ENCODE measurements at regions not wholly inside any gene's neighbourhood (a gene's known extent, or its start where the extent isn't known, plus 50 kb on each side); places are given as distances from the start of the nearest gene placed in this dataset.

DNA sequence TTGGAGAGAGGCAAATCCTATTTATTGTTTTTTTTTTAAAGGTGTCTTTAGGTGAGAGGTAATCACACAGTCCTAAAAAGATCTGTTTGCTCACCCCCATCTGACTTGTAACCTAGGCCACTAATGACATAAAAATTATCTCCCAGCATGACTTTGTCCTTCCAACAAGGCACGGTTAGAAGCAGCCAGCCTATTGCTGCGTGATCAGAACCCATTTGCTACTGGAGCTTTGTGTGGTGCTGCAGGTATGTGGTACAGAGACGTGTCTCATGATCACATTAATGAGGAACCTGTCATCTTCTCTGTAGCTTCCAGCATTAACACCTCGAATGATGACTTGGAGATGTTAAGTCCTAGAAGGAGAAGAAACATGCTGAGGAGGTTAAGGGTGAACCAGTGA, 555.8 kb upstream of the TLE4 start:
- Histone ChIP-seq H3K36me3 (replicated peaks; ENCODE audit: insufficient read depth, low read length) (no peaks in the 10 kb centered on the region), H3K79me2 (ENCODE audit: low read length) (no peaks in the 10 kb centered on the region), H3K4me2 (ENCODE audit: low read depth, low read length) (no peak overlapping the region), H3K27me3 (replicated peaks; ENCODE audit: insufficient read depth, low read length) (no peaks in the 10 kb centered on the region), H3K4me3 (ENCODE audit: low read length) (no peak overlapping the region), H3K4me1 (ENCODE audit: low read length) (no peaks in the 10 kb centered on the region), H3K27ac (ENCODE audit: low read length) (no peak overlapping the region), H3F3A (ENCODE audit: insufficient read depth, low read length) (no peaks in the 10 kb centered on the region), H3K9me3 (replicated peaks; ENCODE audit: insufficient read depth, low read length) (no peaks in the 10 kb centered on the region), H3K9me2 (replicated peaks; ENCODE audit: insufficient read depth, low read length) (no peaks in the 10 kb centered on the region), H4K20me1 (ENCODE audit: insufficient read depth, low read length) (no peaks in the 10 kb centered on the region), H2AFZ (ENCODE audit: low read length) (no peak overlapping the region), H3K9ac (ENCODE audit: low read length) (no peak overlapping the region)
- DNase-seq: no peak
- no peak for TF ChIP-seq EZH2phosphoT487 (IDR thresholded peaks at IDR 0.05; ENCODE audit: low read length)
- no peak for TF ChIP-seq EZH2 (optimal IDR thresholded peaks at IDR 0.05; ENCODE audit: low read depth, low read length)
- TF ChIP-seq, protein P1, sequence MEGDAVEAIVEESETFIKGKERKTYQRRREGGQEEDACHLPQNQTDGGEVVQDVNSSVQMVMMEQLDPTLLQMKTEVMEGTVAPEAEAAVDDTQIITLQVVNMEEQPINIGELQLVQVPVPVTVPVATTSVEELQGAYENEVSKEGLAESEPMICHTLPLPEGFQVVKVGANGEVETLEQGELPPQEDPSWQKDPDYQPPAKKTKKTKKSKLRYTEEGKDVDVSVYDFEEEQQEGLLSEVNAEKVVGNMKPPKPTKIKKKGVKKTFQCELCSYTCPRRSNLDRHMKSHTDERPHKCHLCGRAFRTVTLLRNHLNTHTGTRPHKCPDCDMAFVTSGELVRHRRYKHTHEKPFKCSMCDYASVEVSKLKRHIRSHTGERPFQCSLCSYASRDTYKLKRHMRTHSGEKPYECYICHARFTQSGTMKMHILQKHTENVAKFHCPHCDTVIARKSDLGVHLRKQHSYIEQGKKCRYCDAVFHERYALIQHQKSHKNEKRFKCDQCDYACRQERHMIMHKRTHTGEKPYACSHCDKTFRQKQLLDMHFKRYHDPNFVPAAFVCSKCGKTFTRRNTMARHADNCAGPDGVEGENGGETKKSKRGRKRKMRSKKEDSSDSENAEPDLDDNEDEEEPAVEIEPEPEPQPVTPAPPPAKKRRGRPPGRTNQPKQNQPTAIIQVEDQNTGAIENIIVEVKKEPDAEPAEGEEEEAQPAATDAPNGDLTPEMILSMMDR (IDR thresholded peaks at IDR 0.05; ENCODE audit: low read length): no peak

DNA sequence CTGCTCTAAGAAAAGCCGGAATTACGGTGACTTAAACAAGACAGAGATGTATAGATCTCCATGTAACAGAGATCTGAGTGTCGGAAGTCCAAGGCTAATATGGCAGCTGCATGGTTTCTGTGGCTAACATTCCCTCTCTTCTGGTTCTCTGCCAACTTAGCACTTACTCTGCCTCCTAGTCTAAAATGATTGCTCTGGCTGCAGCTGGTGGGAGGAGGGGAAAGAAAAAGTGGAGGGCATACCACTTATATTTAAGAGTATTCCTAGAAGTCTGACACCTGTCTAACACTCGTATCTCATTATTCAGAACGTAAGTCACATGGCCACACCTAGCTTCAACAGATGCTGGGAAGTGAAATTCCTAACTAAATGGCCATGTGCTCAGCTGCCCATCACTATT, 551.5 kb upstream of the TLE4 start:
- no peak for TF ChIP-seq EZH2phosphoT487 (IDR thresholded peaks at IDR 0.05; ENCODE audit: low read length)
- TF ChIP-seq, protein P1 (IDR thresholded peaks at IDR 0.05; ENCODE audit: low read length): no peak
- no peak for TF ChIP-seq EZH2 (optimal IDR thresholded peaks at IDR 0.05; ENCODE audit: low read depth, low read length)

DNA sequence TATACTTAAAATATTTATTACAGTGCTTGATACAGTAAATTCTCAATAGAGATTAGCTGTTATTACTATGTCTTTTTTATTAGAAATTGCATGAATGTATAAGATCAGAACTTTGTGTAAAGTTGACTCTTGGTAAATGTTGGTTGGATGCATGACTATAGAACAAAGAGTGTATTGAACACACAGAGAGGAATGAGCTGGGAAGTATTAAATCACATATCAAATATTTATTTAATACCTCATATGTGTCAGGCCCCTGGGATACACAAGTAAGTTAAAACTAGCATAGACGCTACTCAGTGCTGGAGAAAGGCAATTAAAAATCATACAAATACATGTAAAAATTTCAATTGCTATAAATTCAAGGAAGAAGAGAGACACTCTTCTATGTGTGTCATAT, 550.7 kb upstream of the TLE4 start:
- H4K20me1 ChIP-seq (ENCODE audit: insufficient read depth, low read length): no peaks in the 10 kb centered on the region
- 0 out of 2 replicates have a peak, but pooled peaks cover 9% of the 10 kb centered on the region for H3K4me1 ChIP-seq (ENCODE audit: low read length)
- DNase-seq: no peak
- H3K9ac ChIP-seq (ENCODE audit: low read length): no peak overlapping the region
- H3K9me3 ChIP-seq (replicated peaks; ENCODE audit: insufficient read depth, low read length): no peaks in the 10 kb centered on the region
- TF ChIP-seq EZH2 (optimal IDR thresholded peaks at IDR 0.05; ENCODE audit: low read depth, low read length): no peak
- TF ChIP-seq, protein P1 (IDR thresholded peaks at IDR 0.05; ENCODE audit: low read length): no peak
- TF ChIP-seq EZH2phosphoT487 (IDR thresholded peaks at IDR 0.05; ENCODE audit: low read length): no peak
- H2AFZ ChIP-seq (ENCODE audit: low read length): no peak overlapping the region
- H3K36me3 ChIP-seq (replicated peaks; ENCODE audit: insufficient read depth, low read length): no peaks in the 10 kb centered on the region
- peaks cover 3% of the 10 kb centered on the region; the same call in 1 of the 2 replicates for H3F3A ChIP-seq (ENCODE audit: insufficient read depth, low read length)
- no peak overlapping the region for H3K27ac ChIP-seq (ENCODE audit: low read length)
- no peaks in the 10 kb centered on the region for H3K27me3 ChIP-seq (replicated peaks; ENCODE audit: insufficient read depth, low read length)
- H3K4me3 ChIP-seq (ENCODE audit: low read length): no peak overlapping the region
- no peaks in the 10 kb centered on the region for H3K9me2 ChIP-seq (replicated peaks; ENCODE audit: insufficient read depth, low read length)
- no peaks in the 10 kb centered on the region for H3K79me2 ChIP-seq (ENCODE audit: low read length)
- no peak overlapping the region for H3K4me2 ChIP-seq (ENCODE audit: low read depth, low read length)

More for the DNA sequence above, 551.5 kb upstream of the TLE4 start:
- no peaks in the 10 kb centered on the region for H3K79me2 ChIP-seq (ENCODE audit: low read length)
- no peak for DNase-seq
- H3K36me3 ChIP-seq (replicated peaks; ENCODE audit: insufficient read depth, low read length): no peaks in the 10 kb centered on the region
- 0 out of 2 replicates have a peak, but pooled peaks cover 1% of the 10 kb centered on the region for H3K4me1 ChIP-seq (ENCODE audit: low read length)
- H3K9me2 ChIP-seq (replicated peaks; ENCODE audit: insufficient read depth, low read length): no peaks in the 10 kb centered on the region
- H3K27ac ChIP-seq (ENCODE audit: low read length): no peak overlapping the region
- no peak overlapping the region for H3K4me2 ChIP-seq (ENCODE audit: low read depth, low read length)
- no peaks in the 10 kb centered on the region for H3K9me3 ChIP-seq (replicated peaks; ENCODE audit: insufficient read depth, low read length)
- no peaks in the 10 kb centered on the region for H4K20me1 ChIP-seq (ENCODE audit: insufficient read depth, low read length)
- H3K9ac ChIP-seq (ENCODE audit: low read length): no peak overlapping the region
- no peaks in the 10 kb centered on the region for H3F3A ChIP-seq (ENCODE audit: insufficient read depth, low read length)
- no peak overlapping the region for H2AFZ ChIP-seq (ENCODE audit: low read length)
- no peaks in the 10 kb centered on the region for H3K27me3 ChIP-seq (replicated peaks; ENCODE audit: insufficient read depth, low read length)
- H3K4me3 ChIP-seq (ENCODE audit: low read length): no peak overlapping the region
